Activated T-cell treated with anti-CD3 and anti-CD28 coated beads for 24 hours (primary cell): ENCODE measurements at regions not wholly inside any gene's neighbourhood (a gene's known extent, or its start where the extent isn't known, plus 50 kb on each side); places are given as distances from the start of the nearest gene placed in this dataset.

Source experiments
- DNase-seq: peaks from one replicate; pipeline ENCODE4 v3.0.0-alpha.2; 2020; ENCODE audit warnings: low read depth

GRCh38 chr1:67616394-67616985, 68.5 kb upstream of the GADD45A start:
- no peak for DNase-seq

DNA sequence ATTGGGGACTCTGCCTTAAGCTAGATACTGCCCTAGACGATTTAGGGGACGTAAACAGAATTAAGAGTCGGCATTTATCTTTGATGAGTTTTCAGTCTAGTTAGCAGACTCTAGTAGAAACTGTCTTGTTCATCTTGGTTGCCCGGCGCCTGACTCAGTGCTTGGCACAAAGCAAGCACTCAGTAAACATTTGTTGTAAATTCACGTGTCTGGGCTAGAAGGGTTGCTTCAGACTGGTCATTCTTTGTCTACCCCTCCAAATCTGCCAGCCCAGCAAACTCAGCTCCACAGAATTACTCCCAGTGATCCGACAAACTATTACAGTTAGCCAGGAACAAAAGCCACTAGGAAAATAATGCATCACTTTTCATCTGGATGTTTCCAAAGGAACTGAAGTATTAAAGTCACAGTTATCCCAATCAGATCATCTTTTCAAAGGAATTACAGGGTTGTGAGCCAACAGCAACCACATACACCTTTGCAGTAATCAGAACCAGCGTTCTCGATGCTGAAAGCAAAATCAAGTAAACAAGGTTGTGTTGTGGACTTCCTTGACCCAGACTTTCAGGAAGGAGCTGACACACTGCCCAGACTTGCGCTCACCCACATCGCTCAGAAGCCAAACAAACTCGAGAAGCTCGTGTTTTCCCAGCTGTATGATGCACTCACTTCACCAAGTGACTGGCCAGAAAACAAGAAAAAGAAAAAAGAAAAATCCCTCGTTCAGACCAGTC, 66.5 kb upstream of the GADD45A start:
- DNase-seq, result no peak

DNA sequence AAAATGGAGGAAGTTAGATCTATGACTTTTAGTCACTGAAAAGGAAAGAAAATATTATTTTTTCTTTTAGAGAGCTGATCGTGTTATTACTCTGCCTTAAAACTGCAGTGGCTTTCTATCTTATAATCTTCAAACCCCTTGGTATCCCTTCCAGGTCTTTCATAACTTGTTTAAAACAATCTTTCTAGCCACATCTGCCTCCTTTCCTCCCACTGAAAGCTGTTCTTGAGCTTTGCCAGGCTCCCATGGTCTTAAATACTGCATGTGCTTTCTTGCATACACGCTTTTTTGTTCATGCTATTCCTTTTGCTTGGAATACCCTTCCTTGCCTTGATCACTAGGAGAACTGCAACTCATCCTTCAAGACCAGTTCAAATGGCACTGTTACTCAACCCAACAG, 65.9 kb upstream of the GADD45A start:
- DNase-seq, result no peak

GRCh38 chr1:67623906-67624305, 61.1 kb upstream of the GADD45A start:
- no peak for DNase-seq

DNA sequence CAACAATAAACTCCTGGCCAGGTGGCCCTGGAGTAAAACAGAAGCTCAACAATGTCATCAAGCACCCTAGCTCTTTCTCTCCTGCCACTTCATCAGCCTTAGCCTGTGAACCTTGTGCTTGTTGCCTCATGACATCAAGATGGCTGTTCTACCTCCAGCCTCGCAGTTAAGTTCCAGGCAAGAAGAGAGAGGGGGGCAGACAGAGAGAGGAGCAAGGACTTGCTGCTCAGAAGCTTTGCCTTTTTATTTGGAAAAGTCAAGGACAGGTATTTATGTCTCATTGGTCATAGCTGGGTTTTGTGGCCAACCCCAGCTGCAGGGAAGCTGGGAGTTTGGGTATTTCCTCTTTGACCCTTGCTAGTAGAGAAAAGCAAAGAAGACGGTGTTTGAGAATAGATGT, 60.3 kb upstream of the GADD45A start:
- DNase-seq, result no peak

GRCh38 chr1:67626090-67626860, 58.7 kb upstream of the GADD45A start:
- no peak for DNase-seq

DNA sequence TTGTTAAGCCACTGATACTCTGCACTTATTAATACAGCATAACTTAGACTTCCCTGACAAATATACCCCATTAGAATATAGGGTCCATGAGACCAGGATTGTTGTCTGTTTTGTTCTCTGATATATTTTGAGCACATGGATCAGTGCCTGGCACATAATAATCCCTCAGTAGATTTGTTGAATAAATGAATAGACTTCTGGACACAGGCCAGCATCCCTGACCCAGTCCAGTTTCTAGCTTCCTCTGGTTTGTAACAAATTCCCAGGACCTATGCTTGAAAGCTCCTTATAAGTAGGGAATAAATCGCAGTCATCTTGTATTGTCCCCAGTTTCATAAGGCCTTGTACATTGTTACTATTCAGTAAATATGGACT, 58.2 kb upstream of the GADD45A start:
- DNase-seq, result no peak

DNA sequence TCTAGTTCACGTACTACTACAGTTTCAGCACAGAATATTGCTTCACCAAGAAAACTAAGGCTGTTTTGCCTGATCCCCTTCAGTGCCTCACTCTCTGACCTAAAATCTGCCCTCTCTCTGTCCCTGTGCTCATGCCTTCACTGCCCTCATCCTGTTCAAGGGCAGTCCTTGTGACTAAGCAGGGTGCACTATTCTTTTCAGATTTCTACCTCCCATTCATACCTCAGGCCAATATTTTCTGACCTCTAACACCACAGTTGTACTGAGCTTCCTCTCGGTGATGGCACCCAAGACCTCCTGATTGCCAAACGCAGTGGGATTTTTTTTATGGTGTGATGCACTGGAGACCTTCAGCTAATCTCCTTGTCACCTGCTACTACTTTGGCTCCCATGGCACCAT, 57.7 kb upstream of the GADD45A start:
- DNase-seq, result no peak

- no peak for DNase-seq
These were observed 57.1 kb upstream of the GADD45A start for GRCh38 chr1:67627906-67628305.

DNA sequence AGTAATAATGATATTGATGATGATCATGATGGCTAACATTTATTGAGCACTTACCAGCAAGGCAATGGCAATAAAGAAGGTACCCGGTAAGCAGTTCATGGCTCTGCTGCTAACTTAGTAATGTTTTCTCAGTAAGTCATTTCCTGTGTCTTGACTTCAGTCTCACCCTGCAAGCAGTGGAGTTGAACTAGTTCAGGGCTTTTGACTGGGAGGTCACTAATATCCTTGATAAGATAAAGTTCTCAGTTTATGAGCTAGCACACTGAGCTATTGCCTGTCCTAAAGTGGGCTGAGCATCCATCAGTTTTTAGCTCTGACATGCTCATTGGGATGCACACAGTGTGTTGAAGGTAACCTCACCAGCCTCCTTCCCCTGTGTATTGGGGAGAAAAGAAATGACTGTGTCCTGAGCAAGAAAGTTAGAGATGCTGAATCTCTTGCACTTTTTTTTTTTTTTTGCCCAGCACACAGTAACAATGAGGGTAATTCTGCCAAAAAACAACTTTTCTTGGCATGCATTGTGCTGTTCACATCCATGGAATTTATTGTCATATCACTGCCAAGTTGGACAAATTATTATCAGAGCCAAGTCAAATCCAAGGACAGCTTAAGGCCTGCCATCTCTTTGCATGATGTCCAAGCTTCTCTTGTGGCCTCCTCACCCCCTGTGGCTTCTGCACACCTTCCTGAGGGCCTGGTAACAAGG, 55.5 kb upstream of the GADD45A start:
- DNase-seq, result no peak

- DNase-seq, result no peak
These were observed 54.5 kb upstream of the GADD45A start for GRCh38 chr1:67630438-67631045.

DNA sequence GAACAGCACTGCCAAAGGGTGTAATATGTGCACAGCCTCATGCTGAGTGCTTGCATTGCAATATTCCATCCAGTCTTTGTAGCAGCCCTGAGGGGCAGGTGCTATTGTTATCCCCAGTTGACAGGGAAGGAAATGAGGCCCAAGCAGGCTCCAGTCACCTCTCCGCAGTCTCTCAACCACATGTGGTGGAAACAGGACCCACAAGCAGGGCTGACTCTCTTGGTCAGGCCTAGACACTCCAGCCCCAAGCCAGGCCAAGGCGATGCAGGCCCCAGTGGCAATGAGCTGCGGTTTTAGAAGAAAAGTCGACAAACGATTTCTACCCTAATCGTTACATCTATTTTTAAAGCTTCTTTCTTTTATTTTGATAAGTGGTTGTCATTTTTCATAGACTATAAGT, 52.6 kb upstream of the GADD45A start:
- no peak for DNase-seq

- no peak for DNase-seq
These were observed 52.0 kb upstream of the GADD45A start for GRCh38 chr1:67632811-67633655.

DNA sequence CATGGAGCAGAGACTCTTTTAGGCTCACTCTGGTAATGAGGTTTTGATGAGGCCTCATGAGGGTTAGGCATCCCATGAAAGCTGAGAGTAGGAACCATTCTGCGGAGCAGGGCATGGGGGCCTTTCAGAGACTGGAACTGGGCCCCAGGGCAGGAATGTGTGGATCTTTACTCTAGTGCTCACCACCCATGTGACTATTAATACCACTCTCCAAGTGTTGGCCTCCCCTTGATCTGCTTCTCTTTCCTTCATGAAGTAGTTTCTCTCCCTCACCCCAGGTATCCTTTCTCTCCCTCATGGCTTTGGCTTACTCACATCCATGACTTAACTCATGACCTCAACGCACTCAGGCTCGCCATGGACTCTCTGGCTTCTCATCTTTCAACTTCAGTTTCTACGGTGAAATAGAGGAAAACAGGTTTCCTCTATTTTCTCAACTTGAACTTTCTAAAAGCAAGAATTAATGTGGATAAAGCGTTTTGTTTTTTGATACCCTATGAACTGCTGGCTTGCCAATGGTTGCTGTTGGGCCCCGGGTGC, 50.5 kb upstream of the GADD45A start:
- no peak for DNase-seq

DNA sequence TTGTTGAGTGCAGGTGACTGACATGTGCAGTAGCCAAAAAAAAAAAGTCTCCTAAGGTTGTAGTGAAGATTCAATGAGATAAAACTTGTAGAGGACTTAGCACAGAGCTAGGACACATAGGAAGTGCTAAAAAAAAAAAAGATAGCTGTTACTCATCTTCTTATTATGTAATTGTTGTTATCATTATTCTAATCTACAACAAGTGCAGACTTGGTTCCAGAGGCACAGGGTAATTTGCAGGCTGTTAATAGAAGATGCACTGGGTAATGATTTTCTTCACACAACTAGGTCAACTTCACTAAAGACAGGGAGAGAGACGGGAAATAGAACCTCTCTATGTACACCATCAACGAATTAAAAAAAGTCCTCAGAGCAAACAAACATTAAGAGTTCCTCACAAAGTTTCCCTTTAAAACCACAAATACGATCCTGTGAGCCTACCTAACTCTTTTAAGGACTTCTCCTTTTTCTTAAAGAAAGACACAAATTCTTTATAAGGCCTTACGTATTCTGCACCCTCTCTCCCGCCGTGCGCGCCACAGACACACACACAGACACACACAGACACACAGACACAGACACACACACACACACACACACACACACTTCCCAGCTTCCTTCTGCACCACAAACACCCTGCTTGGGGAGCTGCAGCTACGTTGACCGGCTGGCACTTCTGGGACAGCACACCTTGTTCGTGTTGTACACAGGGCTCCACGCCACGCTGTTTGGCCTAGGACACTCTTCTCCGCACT, 49.8 kb upstream of the GADD45A start:
- no peak for DNase-seq
